ENCODE measurements at regions not wholly inside any gene's neighbourhood (a gene's known extent, or its start where the extent isn't known, plus 50 kb on each side); places are given as distances from the start of the nearest gene placed in this dataset.

DNA sequence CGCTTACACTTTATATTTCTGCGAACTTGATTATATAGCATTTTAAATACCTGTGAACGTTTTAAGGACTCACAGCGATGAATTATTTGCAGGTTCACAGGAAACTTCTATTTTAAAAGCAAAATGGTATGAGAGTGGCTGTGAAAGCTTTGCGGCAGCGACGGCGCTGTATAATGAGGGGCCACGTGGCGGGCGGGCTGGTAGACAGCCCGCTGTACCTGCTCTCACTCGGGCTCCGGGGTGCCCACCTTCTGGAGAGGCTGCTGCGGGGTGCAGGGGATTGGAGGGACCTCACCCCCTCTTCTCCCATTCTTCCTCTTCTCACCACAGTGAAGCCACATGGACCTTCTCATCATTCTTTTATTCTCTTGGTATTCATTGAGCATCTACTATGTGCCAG, 164.2 kb upstream of the MYL2 start (continued):
- TF ChIP-seq, protein P1, sequence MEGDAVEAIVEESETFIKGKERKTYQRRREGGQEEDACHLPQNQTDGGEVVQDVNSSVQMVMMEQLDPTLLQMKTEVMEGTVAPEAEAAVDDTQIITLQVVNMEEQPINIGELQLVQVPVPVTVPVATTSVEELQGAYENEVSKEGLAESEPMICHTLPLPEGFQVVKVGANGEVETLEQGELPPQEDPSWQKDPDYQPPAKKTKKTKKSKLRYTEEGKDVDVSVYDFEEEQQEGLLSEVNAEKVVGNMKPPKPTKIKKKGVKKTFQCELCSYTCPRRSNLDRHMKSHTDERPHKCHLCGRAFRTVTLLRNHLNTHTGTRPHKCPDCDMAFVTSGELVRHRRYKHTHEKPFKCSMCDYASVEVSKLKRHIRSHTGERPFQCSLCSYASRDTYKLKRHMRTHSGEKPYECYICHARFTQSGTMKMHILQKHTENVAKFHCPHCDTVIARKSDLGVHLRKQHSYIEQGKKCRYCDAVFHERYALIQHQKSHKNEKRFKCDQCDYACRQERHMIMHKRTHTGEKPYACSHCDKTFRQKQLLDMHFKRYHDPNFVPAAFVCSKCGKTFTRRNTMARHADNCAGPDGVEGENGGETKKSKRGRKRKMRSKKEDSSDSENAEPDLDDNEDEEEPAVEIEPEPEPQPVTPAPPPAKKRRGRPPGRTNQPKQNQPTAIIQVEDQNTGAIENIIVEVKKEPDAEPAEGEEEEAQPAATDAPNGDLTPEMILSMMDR (conservative IDR thresholded peaks at IDR 0.05; ENCODE audit: low read depth in 2 of 2), result no peak

DNA sequence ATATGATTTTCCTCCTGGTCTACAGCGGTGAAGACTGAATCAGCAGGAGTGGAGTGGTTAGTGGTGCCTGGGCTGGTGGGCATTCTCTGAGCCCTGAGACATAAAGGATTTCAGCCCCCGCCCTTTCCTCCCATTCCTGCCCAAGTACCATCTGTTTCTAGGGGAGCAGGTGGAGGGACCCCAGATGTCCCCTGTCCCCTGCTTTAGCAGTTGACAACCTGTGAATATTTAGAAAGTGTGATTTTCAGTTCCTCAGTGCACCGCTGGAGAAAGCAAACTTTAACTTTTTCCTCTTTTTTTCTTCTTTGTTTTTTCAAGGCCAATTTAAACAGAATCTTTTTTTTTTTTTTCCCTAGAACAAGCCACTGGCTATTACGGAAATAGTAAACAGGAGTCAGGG, 163.8 kb upstream of the MYL2 start:
- H2AFZ ChIP-seq, result no peak overlapping the region
- H3F3A ChIP-seq (replicated peaks; ENCODE audit: low read depth), result no peaks in the 10 kb centered on the region
- Mint-ChIP-seq H3K4me3 (no peak overlapping the region), H3K36me3 (ENCODE audit: low read depth) (no peaks in the 10 kb centered on the region), H3K4me1 (peaks cover 26% of the 10 kb centered on the region), H3K27me3 (ENCODE audit: insufficient read depth, low read depth, poor library complexity) (peaks cover 3% of the 10 kb centered on the region), H3K27ac (no peak overlapping the region), H3K9me3 (no peaks in the 10 kb centered on the region; the same call in 2 of the 3 replicates)
- H3K4me3 ChIP-seq, result no peak overlapping the region
- H3K4me2 ChIP-seq, result no peak overlapping the region
- no peak for ATAC-seq
- no peaks in the 10 kb centered on the region for H3K27me3 ChIP-seq (ENCODE audit: insufficient read depth)
- peaks cover 5% of the 10 kb centered on the region; the same call in 1 of the 2 replicates for H3K4me1 ChIP-seq (ENCODE audit: insufficient read depth)
- H3K9me2 ChIP-seq (ENCODE audit: insufficient read depth), result no peaks in the 10 kb centered on the region
- no peaks in the 10 kb centered on the region for H3K36me3 ChIP-seq (ENCODE audit: insufficient read depth)
- H4K20me1 ChIP-seq (replicated peaks; ENCODE audit: insufficient read depth), result peaks cover 4% of the 10 kb centered on the region; the same call in 1 of the 2 replicates
- H3K79me2 ChIP-seq (replicated peaks; ENCODE audit: insufficient read depth), result peaks cover 3% of the 10 kb centered on the region; the same call in 1 of the 2 replicates
- no peak for DNase-seq (ENCODE audit: low spot score)
- H3K27ac ChIP-seq (ENCODE audit: low read depth), result no peak overlapping the region
- TF ChIP-seq REST (IDR thresholded peaks at IDR 0.05; ENCODE audit: unreplicated experiment), result no peak
- TF ChIP-seq EZH2phosphoT487 (IDR thresholded peaks at IDR 0.05; ENCODE audit: unreplicated experiment), result no peak
- TF ChIP-seq JUNB (IDR thresholded peaks at IDR 0.05; ENCODE audit: unreplicated experiment), result no peak
- no peak for TF ChIP-seq ZNF114 (CRISPR knock-in tag; IDR thresholded peaks at IDR 0.05)
- no peak for TF ChIP-seq EZH2 (IDR thresholded peaks at IDR 0.05; ENCODE audit: low read depth, unreplicated experiment)
- no peak for TF ChIP-seq POLR2AphosphoS5 (IDR thresholded peaks at IDR 0.05; ENCODE audit: low read depth)
- no peak for TF ChIP-seq STAT1 (IDR thresholded peaks at IDR 0.05; ENCODE audit: unreplicated experiment)
- TF ChIP-seq, protein P1 (conservative IDR thresholded peaks at IDR 0.05; ENCODE audit: low read depth in 2 of 2), result no peak
- no peak for TF ChIP-seq CREB1 (CRISPR knock-in tag; IDR thresholded peaks at IDR 0.05; ENCODE audit: low read depth)
- no peak for TF ChIP-seq NANOG (IDR thresholded peaks at IDR 0.05; ENCODE audit: borderline replicate concordance)
- no peak for TF ChIP-seq ZNF331 (CRISPR knock-in tag; IDR thresholded peaks at IDR 0.05; ENCODE audit: low read depth)
- TF ChIP-seq, protein P2, sequence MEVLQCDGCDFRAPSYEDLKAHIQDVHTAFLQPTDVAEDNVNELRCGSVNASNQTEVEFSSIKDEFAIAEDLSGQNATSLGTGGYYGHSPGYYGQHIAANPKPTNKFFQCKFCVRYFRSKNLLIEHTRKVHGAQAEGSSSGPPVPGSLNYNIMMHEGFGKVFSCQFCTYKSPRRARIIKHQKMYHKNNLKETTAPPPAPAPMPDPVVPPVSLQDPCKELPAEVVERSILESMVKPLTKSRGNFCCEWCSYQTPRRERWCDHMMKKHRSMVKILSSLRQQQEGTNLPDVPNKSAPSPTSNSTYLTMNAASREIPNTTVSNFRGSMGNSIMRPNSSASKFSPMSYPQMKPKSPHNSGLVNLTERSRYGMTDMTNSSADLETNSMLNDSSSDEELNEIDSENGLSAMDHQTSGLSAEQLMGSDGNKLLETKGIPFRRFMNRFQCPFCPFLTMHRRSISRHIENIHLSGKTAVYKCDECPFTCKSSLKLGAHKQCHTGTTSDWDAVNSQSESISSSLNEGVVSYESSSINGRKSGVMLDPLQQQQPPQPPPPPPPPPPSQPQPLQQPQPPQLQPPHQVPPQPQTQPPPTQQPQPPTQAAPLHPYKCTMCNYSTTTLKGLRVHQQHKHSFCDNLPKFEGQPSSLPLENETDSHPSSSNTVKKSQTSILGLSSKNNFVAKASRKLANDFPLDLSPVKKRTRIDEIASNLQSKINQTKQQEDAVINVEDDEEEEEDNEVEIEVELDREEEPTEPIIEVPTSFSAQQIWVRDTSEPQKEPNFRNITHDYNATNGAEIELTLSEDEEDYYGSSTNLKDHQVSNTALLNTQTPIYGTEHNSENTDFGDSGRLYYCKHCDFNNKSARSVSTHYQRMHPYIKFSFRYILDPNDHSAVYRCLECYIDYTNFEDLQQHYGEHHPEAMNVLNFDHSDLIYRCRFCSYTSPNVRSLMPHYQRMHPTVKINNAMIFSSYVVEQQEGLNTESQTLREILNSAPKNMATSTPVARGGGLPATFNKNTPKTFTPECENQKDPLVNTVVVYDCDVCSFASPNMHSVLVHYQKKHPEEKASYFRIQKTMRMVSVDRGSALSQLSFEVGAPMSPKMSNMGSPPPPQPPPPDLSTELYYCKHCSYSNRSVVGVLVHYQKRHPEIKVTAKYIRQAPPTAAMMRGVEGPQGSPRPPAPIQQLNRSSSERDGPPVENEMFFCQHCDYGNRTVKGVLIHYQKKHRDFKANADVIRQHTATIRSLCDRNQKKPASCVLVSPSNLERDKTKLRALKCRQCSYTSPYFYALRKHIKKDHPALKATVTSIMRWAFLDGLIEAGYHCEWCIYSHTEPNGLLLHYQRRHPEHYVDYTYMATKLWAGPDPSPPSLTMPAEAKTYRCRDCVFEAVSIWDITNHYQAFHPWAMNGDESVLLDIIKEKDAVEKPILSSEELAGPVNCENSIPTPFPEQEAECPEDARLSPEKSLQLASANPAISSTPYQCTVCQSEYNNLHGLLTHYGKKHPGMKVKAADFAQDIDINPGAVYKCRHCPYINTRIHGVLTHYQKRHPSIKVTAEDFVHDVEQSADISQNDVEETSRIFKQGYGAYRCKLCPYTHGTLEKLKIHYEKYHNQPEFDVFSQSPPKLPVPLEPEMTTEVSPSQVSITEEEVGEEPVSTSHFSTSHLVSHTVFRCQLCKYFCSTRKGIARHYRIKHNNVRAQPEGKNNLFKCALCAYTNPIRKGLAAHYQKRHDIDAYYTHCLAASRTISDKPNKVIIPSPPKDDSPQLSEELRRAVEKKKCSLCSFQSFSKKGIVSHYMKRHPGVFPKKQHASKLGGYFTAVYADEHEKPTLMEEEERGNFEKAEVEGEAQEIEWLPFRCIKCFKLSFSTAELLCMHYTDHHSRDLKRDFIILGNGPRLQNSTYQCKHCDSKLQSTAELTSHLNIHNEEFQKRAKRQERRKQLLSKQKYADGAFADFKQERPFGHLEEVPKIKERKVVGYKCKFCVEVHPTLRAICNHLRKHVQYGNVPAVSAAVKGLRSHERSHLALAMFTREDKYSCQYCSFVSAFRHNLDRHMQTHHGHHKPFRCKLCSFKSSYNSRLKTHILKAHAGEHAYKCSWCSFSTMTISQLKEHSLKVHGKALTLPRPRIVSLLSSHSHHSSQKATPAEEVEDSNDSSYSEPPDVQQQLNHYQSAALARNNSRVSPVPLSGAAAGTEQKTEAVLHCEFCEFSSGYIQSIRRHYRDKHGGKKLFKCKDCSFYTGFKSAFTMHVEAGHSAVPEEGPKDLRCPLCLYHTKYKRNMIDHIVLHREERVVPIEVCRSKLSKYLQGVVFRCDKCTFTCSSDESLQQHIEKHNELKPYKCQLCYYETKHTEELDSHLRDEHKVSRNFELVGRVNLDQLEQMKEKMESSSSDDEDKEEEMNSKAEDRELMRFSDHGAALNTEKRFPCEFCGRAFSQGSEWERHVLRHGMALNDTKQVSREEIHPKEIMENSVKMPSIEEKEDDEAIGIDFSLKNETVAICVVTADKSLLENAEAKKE (CRISPR knock-in tag; IDR thresholded peaks at IDR 0.05), result no peak
